DLD1 (cell line): ENCODE measurements at regions not wholly inside any gene's neighbourhood (a gene's known extent, or its start where the extent isn't known, plus 50 kb on each side); places are given as distances from the start of the nearest gene placed in this dataset.

Source experiments
- in situ Hi-C: cut with HindIII; loops from 2 replicates; pipeline ENCODE4 v1.10.0; 2017; ENCODE audit warnings: low sequenced_read_pairs

- in situ Hi-C loops = no loop called here
These were observed 209.6 kb downstream of the TJP1 start for GRCh38 chr15:29612701-29613100.

- in situ Hi-C loops = no loop called here
These were observed 210.2 kb downstream of the TJP1 start for GRCh38 chr15:29612096-29612495.

- in situ Hi-C loops = no loop called here
These were observed 211.2 kb downstream of the TJP1 start for GRCh38 chr15:29611057-29611456.

- in situ Hi-C loops = no loop called here
These were observed 220.5 kb downstream of the TJP1 start for GRCh38 chr15:29601811-29602210.

- in situ Hi-C loops = no loop called here
These were observed 222.0 kb downstream of the TJP1 start for GRCh38 chr15:29600262-29600661.

GRCh38 chr15:29596266-29596665 lies 226.0 kb downstream of the TJP1 start:
- in situ Hi-C loops = no loop called here

GRCh38 chr15:29593629-29594028 lies 228.6 kb downstream of the TJP1 start:
- in situ Hi-C loops = no loop called here

- in situ Hi-C loops = no loop called here
These were observed 229.2 kb downstream of the TJP1 start for GRCh38 chr15:29593111-29593510.

GRCh38 chr15:29590701-29591100 lies 231.6 kb downstream of the TJP1 start:
- in situ Hi-C loops = no loop called here

GRCh38 chr15:29589975-29590374 lies 232.3 kb downstream of the TJP1 start:
- in situ Hi-C loops = no loop called here

- in situ Hi-C loops = no loop called here
These were observed 232.9 kb downstream of the TJP1 start for GRCh38 chr15:29589416-29589815.

GRCh38 chr15:29573197-29573838 lies 248.9 kb downstream of the TJP1 start:
- in situ Hi-C loops = no loop called here

GRCh38 chr15:29571792-29572431 lies 250.4 kb downstream of the TJP1 start:
- in situ Hi-C loops = no loop called here

- in situ Hi-C loops = no loop called here
These were observed 251.1 kb downstream of the TJP1 start for GRCh38 chr15:29570948-29571791.

- in situ Hi-C loops = no loop called here
These were observed 251.9 kb downstream of the TJP1 start for GRCh38 chr15:29570121-29570947.

- in situ Hi-C loops = no loop called here
These were observed 252.7 kb downstream of the TJP1 start for GRCh38 chr15:29569533-29570092.

- in situ Hi-C loops = no loop called here
These were observed 253.3 kb downstream of the TJP1 start for GRCh38 chr15:29568840-29569532.

- in situ Hi-C loops = no loop called here
These were observed 254.9 kb downstream of the TJP1 start for GRCh38 chr15:29567336-29567735.

GRCh38 chr15:29566914-29567313 lies 255.4 kb downstream of the TJP1 start:
- in situ Hi-C loops = no loop called here

- in situ Hi-C loops = no loop called here
These were observed 259.2 kb downstream of the TJP1 start for GRCh38 chr15:29563112-29563511.
